Lung (tissue), 11 donors: ENCODE measurements at regions not wholly inside any gene's neighbourhood (a gene's known extent, or its start where the extent isn't known, plus 50 kb on each side); places are given as distances from the start of the nearest gene placed in this dataset.

Experiments used
- ATAC-seq: fragments of 200-7000 bp; cut with Tn5 transposase; one replicate; pipeline ENCODE4 v1.9.1; 2020; ENCODE audit warnings: moderate number of reproducible peaks; ENCODE audit not compliant: insufficient read depth, low FRiP score
- DNase-seq, 3 donors: peaks; one replicate each; pipeline ENCODE4 v3.0.0-alpha.2; 2013 to 2017
- H3K27ac ChIP-seq, 2 donors: one replicate each; pipeline ENCODE4 v1.5.1; 2013; ENCODE audit warnings: mild to moderate bottlenecking in 2 of 2, moderate library complexity in 2 of 2, control low read depth in 1 of 2, inconsistent platforms in 1 of 2, low read depth in 1 of 2, low read length in 1 of 2
- H3K27me3 ChIP-seq, 3 donors: one replicate each; pipeline ENCODE4 v1.5.1; 2013; ENCODE audit warnings: low read length in 2 of 3; ENCODE audit not compliant: control insufficient read depth in 3 of 3, insufficient read depth in 3 of 3
- H3K36me3 ChIP-seq, 4 donors: one replicate each; pipeline ENCODE4 v1.5.1; 2013; ENCODE audit warnings: low read length in 4 of 4, mild to moderate bottlenecking in 1 of 4, moderate library complexity in 1 of 4; ENCODE audit not compliant: control insufficient read depth in 4 of 4, insufficient read depth in 4 of 4
- H3K4me1 ChIP-seq, 5 donors: one replicate each; pipeline ENCODE4 v1.5.1; 2013; ENCODE audit warnings: low read length in 5 of 5, mild to moderate bottlenecking in 2 of 5, moderate library complexity in 1 of 5; ENCODE audit not compliant: control insufficient read depth in 5 of 5, insufficient read depth in 5 of 5
- H3K4me3 ChIP-seq: one replicate; pipeline ENCODE4 v1.5.1; 2013; ENCODE audit warnings: mild to moderate bottlenecking, control low read depth, moderate library complexity
- H3K9ac ChIP-seq, 2 donors: one replicate each; pipeline ENCODE4 v1.5.1; 2013; ENCODE audit warnings: low read length in 2 of 2, control low read depth in 1 of 2; ENCODE audit not compliant: insufficient read depth in 1 of 2
- H3K9me3 ChIP-seq, 4 donors: one replicate each; pipeline ENCODE4 v1.5.1; 2013; ENCODE audit warnings: low read length in 3 of 4, mild to moderate bottlenecking in 1 of 4, moderate library complexity in 1 of 4; ENCODE audit not compliant: control insufficient read depth in 4 of 4, insufficient read depth in 3 of 4
- WGBS, 2 donors: extraction: QIAGEN DNeasy Blood & Tissue Kit; methylation state at CpG; one replicate each; pipeline ENCODE4 v1.1.7; 2013; 5-methylcytosine and 5-hydroxymethylcytosine counted together
- TF ChIP-seq, protein P1 (sequence below): IDR thresholded peaks from 2 replicates; pipeline ENCODE4 v1.5.1; 2012; ENCODE audit warnings: mild to moderate bottlenecking; ENCODE audit errors: control extremely low read depth, extremely low read depth
- donor health status: control.
- donor health status: control.
- donor health status: Bipolar disorder and iron deficiency.
- donor health status: healthy.
- donor health status: DM: yes; HTN: yes; CAD: no.

DNA sequence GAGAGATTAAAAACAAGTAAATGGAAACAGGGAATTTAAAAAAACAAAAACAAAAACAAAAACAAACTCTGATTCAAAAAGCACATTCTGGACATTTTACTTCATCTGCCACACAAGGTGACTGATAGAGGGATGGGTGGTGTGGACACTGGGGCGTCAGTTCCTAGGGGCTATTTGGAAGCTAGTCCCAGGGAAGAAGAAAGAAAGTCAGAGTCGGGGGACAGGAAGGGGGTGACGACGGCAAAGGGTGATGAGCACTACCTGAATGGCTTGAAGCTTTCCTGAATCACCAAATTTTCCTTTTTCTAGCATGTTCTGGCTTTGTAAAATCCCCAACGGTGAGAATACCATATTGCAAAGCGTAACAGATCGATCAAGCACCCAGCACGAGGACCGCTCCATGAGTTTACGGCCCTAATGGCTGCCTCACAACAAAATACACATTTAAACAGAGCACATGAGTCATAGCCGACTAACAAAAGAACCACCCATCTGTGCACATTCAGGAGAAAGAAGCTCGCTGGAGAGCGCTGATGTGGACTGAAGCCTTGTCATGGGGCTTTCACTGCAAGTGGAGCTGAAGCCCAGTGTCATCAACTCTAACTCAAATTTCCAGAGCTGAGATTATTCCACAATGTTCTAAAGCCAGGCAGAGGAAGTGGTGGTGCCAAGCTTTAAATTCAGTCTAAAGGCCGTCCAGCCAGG lies 178.9 kb downstream of the LNPK start:
- ATAC-seq: no peak
- TF ChIP-seq, protein P1, sequence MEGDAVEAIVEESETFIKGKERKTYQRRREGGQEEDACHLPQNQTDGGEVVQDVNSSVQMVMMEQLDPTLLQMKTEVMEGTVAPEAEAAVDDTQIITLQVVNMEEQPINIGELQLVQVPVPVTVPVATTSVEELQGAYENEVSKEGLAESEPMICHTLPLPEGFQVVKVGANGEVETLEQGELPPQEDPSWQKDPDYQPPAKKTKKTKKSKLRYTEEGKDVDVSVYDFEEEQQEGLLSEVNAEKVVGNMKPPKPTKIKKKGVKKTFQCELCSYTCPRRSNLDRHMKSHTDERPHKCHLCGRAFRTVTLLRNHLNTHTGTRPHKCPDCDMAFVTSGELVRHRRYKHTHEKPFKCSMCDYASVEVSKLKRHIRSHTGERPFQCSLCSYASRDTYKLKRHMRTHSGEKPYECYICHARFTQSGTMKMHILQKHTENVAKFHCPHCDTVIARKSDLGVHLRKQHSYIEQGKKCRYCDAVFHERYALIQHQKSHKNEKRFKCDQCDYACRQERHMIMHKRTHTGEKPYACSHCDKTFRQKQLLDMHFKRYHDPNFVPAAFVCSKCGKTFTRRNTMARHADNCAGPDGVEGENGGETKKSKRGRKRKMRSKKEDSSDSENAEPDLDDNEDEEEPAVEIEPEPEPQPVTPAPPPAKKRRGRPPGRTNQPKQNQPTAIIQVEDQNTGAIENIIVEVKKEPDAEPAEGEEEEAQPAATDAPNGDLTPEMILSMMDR: no peak
- Histone ChIP-seq H3K4me1 (no peaks in the 10 kb centered on the region), H3K9me3 (no peaks in the 10 kb centered on the region), H3K36me3 (no peaks in the 10 kb centered on the region), H3K27ac (no peak overlapping the region), H3K4me3 (no peak overlapping the region), H3K27me3 (no peaks in the 10 kb centered on the region), H3K9ac (no peak overlapping the region)
- 92 to 94% methylated on average over 14 of the region's 14 CpGs for WGBS, 2 donors
- no peak for DNase-seq

DNA sequence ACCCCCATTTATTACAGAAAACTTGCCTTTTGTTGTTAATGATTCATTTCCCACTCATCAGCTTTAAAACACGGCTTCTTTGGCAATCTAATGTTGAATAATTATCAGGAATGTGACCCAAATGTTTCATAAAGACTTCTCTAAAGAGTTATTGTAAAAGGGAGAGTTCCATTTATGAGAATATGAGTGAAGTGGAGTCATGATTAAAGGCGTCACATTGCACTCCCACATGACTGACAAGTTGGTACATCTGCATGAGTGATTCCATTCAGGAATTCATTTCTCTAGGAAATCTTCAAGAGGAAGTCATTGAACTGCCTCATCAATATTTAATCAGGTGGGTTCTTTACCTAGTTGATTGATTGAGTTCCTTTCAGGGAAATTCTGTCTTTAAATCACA lies 184.8 kb downstream of the LNPK start:
- DNase-seq (no peak), ATAC-seq (no peak)
- no peak overlapping the region for H3K27ac ChIP-seq
- TF ChIP-seq, protein P1: no peak
- 85 to 92% methylated on average over 2 of the region's 2 CpGs for WGBS, 2 donors
- no peaks in the 10 kb centered on the region for H3K36me3 ChIP-seq
- H3K4me1 ChIP-seq: no peaks in the 10 kb centered on the region
- no peak overlapping the region for H3K4me3 ChIP-seq
- H3K9ac ChIP-seq: no peak overlapping the region
- peaks cover 0 to 5% (median 2%) of the 10 kb centered on the region in 4 donors for H3K9me3 ChIP-seq
- H3K27me3 ChIP-seq: no peaks in the 10 kb centered on the region

DNA sequence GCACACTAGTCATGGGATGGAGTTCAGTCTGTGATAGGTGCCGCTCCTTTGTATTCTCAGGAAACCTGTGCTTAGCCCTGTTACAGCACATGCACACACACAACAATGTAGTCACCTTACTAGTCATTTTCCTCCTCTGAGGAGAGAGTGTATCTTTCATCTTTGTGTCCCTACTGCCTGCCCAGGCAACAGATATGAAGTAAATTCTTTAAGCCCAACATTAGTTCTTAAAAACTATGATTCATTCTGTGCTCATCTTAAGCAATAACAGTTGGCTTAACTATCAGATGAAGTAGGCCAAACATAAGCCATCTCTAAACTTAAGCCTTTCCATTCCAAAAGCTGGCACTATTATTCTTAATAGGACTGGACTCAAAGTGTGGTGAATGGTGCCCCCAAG lies 186.5 kb downstream of the LNPK start:
- Histone ChIP-seq H3K27me3 (no peaks in the 10 kb centered on the region), H3K4me1 (no peaks in the 10 kb centered on the region), H3K36me3 (no peaks in the 10 kb centered on the region), H3K9me3 (peaks cover 0 to 5% (median 2%) of the 10 kb centered on the region in 4 donors), H3K4me3 (no peak overlapping the region), H3K27ac (no peak overlapping the region), H3K9ac (no peak overlapping the region)
- no peak for DNase-seq
- 100% methylated on average over 1 of the region's 1 CpG for WGBS, 2 donors
- TF ChIP-seq, protein P1: no peak
- no peak for ATAC-seq

DNA sequence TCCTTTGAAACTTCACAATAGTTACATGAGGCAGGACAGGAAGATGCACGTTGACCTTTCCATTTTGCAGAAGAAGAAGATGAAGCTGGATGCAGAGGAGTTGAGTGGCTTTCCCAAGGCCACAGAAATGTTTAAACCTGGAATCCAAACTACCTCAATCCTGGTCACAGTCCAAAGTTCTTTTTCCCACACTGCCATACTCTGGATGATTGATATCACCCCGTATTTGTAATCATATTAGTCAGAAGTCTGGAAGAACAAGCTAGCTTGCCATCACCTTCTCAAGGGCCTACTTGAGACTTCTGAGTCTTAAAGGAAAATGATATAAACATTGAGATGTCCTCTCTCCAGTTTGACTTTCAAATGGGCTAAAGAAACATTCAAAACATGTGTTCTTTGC lies 190.1 kb downstream of the LNPK start:
- Histone ChIP-seq H3K36me3 (no peaks in the 10 kb centered on the region), H3K4me3 (no peak overlapping the region), H3K9me3 (peaks cover 0 to 5% (median 2%) of the 10 kb centered on the region in 4 donors), H3K4me1 (peaks cover 0 to 12% (median 0%) of the 10 kb centered on the region in 5 donors), H3K27me3 (no peaks in the 10 kb centered on the region), H3K9ac (no peak overlapping the region), H3K27ac (no peak overlapping the region)
- WGBS, 2 donors: 66 to 70% methylated on average over 2 of the region's 2 CpGs
- ATAC-seq: no peak
- DNase-seq: no peak
- TF ChIP-seq, protein P1: no peak
